Large intestine (tissue), 3 donors: ENCODE measurements at regions not wholly inside any gene's neighbourhood (a gene's known extent, or its start where the extent isn't known, plus 50 kb on each side); places are given as distances from the start of the nearest gene placed in this dataset.
A peak's percentile ranks its signal among the peaks of the same experiment; 100 is the strongest.

ENCODE experiments used
- DNase-seq, 2 donors: peaks; one replicate each; pipeline versions ENCODE4 v3.0.0 to v3.0.0-alpha.2; 2013
- H3K27ac ChIP-seq: one replicate; pipeline ENCODE4 v1.5.1; 2013; ENCODE audit warnings: low read length
- H3K27me3 ChIP-seq: 2 replicates; pipeline ENCODE4 v1.6.1; 2013; ENCODE audit warnings: low read length; ENCODE audit not compliant: control insufficient read depth, insufficient read depth
- H3K36me3 ChIP-seq: 2 replicates; pipeline ENCODE4 v1.6.1; 2013; ENCODE audit warnings: low read length; ENCODE audit not compliant: control insufficient read depth, insufficient read depth
- H3K4me1 ChIP-seq: one replicate; pipeline ENCODE4 v1.6.1; 2013; ENCODE audit warnings: low read length; ENCODE audit not compliant: control insufficient read depth, insufficient read depth
- H3K4me3 ChIP-seq: one replicate; pipeline ENCODE4 v1.5.1; 2013; ENCODE audit warnings: low read length
- H3K9me3 ChIP-seq: one replicate; pipeline ENCODE4 v1.6.1; 2013; ENCODE audit warnings: mild to moderate bottlenecking, low read depth, low read length, moderate library complexity; ENCODE audit not compliant: control insufficient read depth
- WGBS: methylation state at CpG from one replicate; pipeline ENCODE4 v1.1.5; 2013; ENCODE audit warnings: low lambda C conversion rate; ENCODE audit not compliant: insufficient coverage; 5-methylcytosine and 5-hydroxymethylcytosine counted together

GRCh38 chr2:62315476-62315875, 119.6 kb downstream of the B3GNT2 start:
- Histone ChIP-seq H3K27ac (no peak overlapping the region), H3K27me3 (no peaks in the 10 kb centered on the region), H3K4me3 (no peak overlapping the region), H3K36me3 (no peaks in the 10 kb centered on the region), H3K4me1 (no peaks in the 10 kb centered on the region), H3K9me3 (no peaks in the 10 kb centered on the region)
- WGBS = 100% methylated on average over 1 of the region's 4 CpGs
- no peak for DNase-seq

GRCh38 chr2:62314291-62314690, 118.4 kb downstream of the B3GNT2 start:
- Histone ChIP-seq H3K36me3 (no peaks in the 10 kb centered on the region), H3K27me3 (no peaks in the 10 kb centered on the region), H3K4me1 (no peaks in the 10 kb centered on the region), H3K4me3 (no peak overlapping the region), H3K9me3 (no peaks in the 10 kb centered on the region), H3K27ac (no peak overlapping the region)
- no peak for DNase-seq
- 100% methylated on average over 1 of the region's 2 CpGs for WGBS

- H3K9me3 ChIP-seq = no peaks in the 10 kb centered on the region
- H3K36me3 ChIP-seq = no peaks in the 10 kb centered on the region
- no peak for DNase-seq
- WGBS = 80% methylated on average over 1 of the region's 3 CpGs
- no peak overlapping the region for H3K27ac ChIP-seq
- no peaks in the 10 kb centered on the region for H3K27me3 ChIP-seq
- no peak overlapping the region for H3K4me3 ChIP-seq
- peaks cover under 1% of the 10 kb centered on the region for H3K4me1 ChIP-seq
These were observed 117.7 kb downstream of the B3GNT2 start for GRCh38 chr2:62313449-62314227.

- H3K4me3 ChIP-seq = no peak overlapping the region
- H3K9me3 ChIP-seq = no peaks in the 10 kb centered on the region
- no peaks in the 10 kb centered on the region for H3K27me3 ChIP-seq
- no peaks in the 10 kb centered on the region for H3K36me3 ChIP-seq
- DNase-seq = no peak
- 82% methylated on average over 6 of the region's 17 CpGs for WGBS
- H3K4me1 ChIP-seq = peaks cover 27% of the 10 kb centered on the region
- no peak overlapping the region for H3K27ac ChIP-seq
These were observed 113.7 kb downstream of the B3GNT2 start for GRCh38 chr2:62309465-62310091.

- WGBS = no CpG with 5 or more reads among the region's 1 CpG
- H3K9me3 ChIP-seq = no peaks in the 10 kb centered on the region
- no peak for DNase-seq
- H3K4me3 ChIP-seq = no peak overlapping the region
- H3K27ac ChIP-seq = no peak overlapping the region
- H3K36me3 ChIP-seq = no peaks in the 10 kb centered on the region
- peaks cover 28% of the 10 kb centered on the region for H3K4me1 ChIP-seq
- H3K27me3 ChIP-seq = no peaks in the 10 kb centered on the region
These were observed 113.2 kb downstream of the B3GNT2 start for GRCh38 chr2:62309081-62309464.

- H3K27ac ChIP-seq = peak overlapping the region; percentile 66
- no peak overlapping the region for H3K4me3 ChIP-seq
- no peaks in the 10 kb centered on the region for H3K27me3 ChIP-seq
- no peaks in the 10 kb centered on the region for H3K9me3 ChIP-seq
- H3K36me3 ChIP-seq = no peaks in the 10 kb centered on the region
- DNase-seq = peak; percentile 51 to 82
- no CpG with 5 or more reads among the region's 15 CpGs for WGBS
- peaks cover 28% of the 10 kb centered on the region for H3K4me1 ChIP-seq
These were observed 111.8 kb downstream of the B3GNT2 start for GRCh38 chr2:62307469-62308389.

- peak in 1 of 2 donors; percentile 67 for DNase-seq
- peak overlapping the region; percentile 66 for H3K27ac ChIP-seq
- H3K4me1 ChIP-seq = peaks cover 28% of the 10 kb centered on the region
- H3K27me3 ChIP-seq = no peaks in the 10 kb centered on the region
- H3K36me3 ChIP-seq = no peaks in the 10 kb centered on the region
- H3K4me3 ChIP-seq = no peak overlapping the region
- no CpG with 5 or more reads among the region's 7 CpGs for WGBS
- no peaks in the 10 kb centered on the region for H3K9me3 ChIP-seq
These were observed 111.0 kb downstream of the B3GNT2 start for GRCh38 chr2:62306751-62307468.

GRCh38 chr2:62305421-62306176, 109.7 kb downstream of the B3GNT2 start:
- Histone ChIP-seq H3K4me1 (peaks cover 28% of the 10 kb centered on the region), H3K27ac (no peak overlapping the region), H3K27me3 (no peaks in the 10 kb centered on the region), H3K4me3 (no peak overlapping the region), H3K9me3 (no peaks in the 10 kb centered on the region), H3K36me3 (no peaks in the 10 kb centered on the region)
- no CpG with 5 or more reads among the region's 12 CpGs for WGBS
- no peak for DNase-seq

GRCh38 chr2:62304429-62305417, 108.8 kb downstream of the B3GNT2 start:
- H3K9me3 ChIP-seq = no peaks in the 10 kb centered on the region
- peaks cover 28% of the 10 kb centered on the region for H3K4me1 ChIP-seq
- H3K27me3 ChIP-seq = no peaks in the 10 kb centered on the region
- no peaks in the 10 kb centered on the region for H3K36me3 ChIP-seq
- H3K4me3 ChIP-seq = no peak overlapping the region
- peak in 1 of 2 donors; percentile 56 for DNase-seq
- no peak overlapping the region for H3K27ac ChIP-seq
- no CpG with 5 or more reads among the region's 13 CpGs for WGBS
